HEK293 (cell line): ENCODE measurements at regions not wholly inside any gene's neighbourhood (a gene's known extent, or its start where the extent isn't known, plus 50 kb on each side); places are given as distances from the start of the nearest gene placed in this dataset.

Source experiments
- GFI1B ChIP-seq: fragments of 450-650 bp; formaldehyde crosslinking; IDR thresholded peaks from 2 replicates; pipeline ENCODE4 v1.5.1; 2016; ENCODE audit warnings: missing biosample characterization, missing genetic modification characterization
- HOXC10 ChIP-seq: sonication (generic); formaldehyde crosslinking; IDR thresholded peaks from 2 replicates; pipeline ENCODE4 v1.8.1; 2023; ENCODE audit warnings: mild to moderate bottlenecking, missing genetic modification reagents
- KLF10 ChIP-seq: fragments of 450-650 bp; IDR thresholded peaks from 2 replicates; pipeline ENCODE4 v1.5.1; 2018; ENCODE audit warnings: missing biosample characterization, mild to moderate bottlenecking, missing genetic modification characterization
- MEIS1 ChIP-seq: sonication (generic); formaldehyde crosslinking; IDR thresholded peaks from 2 replicates; pipeline ENCODE4 v1.8.1; 2022; ENCODE audit warnings: missing genetic modification reagents, mild to moderate bottlenecking, borderline replicate concordance
- MYNN ChIP-seq: fragments of 450-650 bp; formaldehyde crosslinking; IDR thresholded peaks from 2 replicates; pipeline ENCODE4 v1.5.1; 2016; ENCODE audit warnings: missing biosample characterization, missing genetic modification characterization, borderline replicate concordance
- SP2 ChIP-seq: fragments of 450-650 bp; formaldehyde crosslinking; IDR thresholded peaks from 2 replicates; pipeline ENCODE4 v1.5.1; 2016; ENCODE audit warnings: missing biosample characterization, missing genetic modification characterization
- TCF7L2 ChIP-seq: IDR thresholded peaks from 2 replicates; pipeline ENCODE4 v1.6.1; 2011; ENCODE audit warnings: low read depth, mild to moderate bottlenecking, inconsistent platforms, low read length, moderate library complexity, borderline replicate concordance
- YY1 ChIP-seq: fragments of 450-650 bp; formaldehyde crosslinking; IDR thresholded peaks from 2 replicates; pipeline ENCODE4 v1.5.1; 2018; ENCODE audit warnings: missing biosample characterization, missing genetic modification characterization
- ZBTB21 ChIP-seq: fragments of 450-650 bp; formaldehyde crosslinking; IDR thresholded peaks from 2 replicates; pipeline ENCODE4 v1.5.1; 2017; ENCODE audit warnings: missing biosample characterization, missing genetic modification characterization
- ZNF121 ChIP-seq: fragments of 450-650 bp; formaldehyde crosslinking; IDR thresholded peaks from 2 replicates; pipeline ENCODE4 v1.5.1; 2016; ENCODE audit warnings: missing biosample characterization, missing genetic modification characterization
- ZNF302 ChIP-seq: fragments of 450-650 bp; formaldehyde crosslinking; IDR thresholded peaks from 2 replicates; pipeline ENCODE4 v1.5.1; 2016; ENCODE audit warnings: missing biosample characterization, missing genetic modification characterization, low read depth
- TF ChIP-seq, protein P1 (sequence below): fragments of 450-650 bp; formaldehyde crosslinking; IDR thresholded peaks from 2 replicates; pipeline ENCODE4 v1.5.1; 2016; ENCODE audit warnings: missing biosample characterization, missing genetic modification characterization, low read depth
- TF ChIP-seq, protein P2 (sequence below): fragments of 450-650 bp; formaldehyde crosslinking; IDR thresholded peaks from 2 replicates; pipeline ENCODE4 v1.5.1; 2016; ENCODE audit warnings: missing biosample characterization, missing genetic modification characterization

DNA sequence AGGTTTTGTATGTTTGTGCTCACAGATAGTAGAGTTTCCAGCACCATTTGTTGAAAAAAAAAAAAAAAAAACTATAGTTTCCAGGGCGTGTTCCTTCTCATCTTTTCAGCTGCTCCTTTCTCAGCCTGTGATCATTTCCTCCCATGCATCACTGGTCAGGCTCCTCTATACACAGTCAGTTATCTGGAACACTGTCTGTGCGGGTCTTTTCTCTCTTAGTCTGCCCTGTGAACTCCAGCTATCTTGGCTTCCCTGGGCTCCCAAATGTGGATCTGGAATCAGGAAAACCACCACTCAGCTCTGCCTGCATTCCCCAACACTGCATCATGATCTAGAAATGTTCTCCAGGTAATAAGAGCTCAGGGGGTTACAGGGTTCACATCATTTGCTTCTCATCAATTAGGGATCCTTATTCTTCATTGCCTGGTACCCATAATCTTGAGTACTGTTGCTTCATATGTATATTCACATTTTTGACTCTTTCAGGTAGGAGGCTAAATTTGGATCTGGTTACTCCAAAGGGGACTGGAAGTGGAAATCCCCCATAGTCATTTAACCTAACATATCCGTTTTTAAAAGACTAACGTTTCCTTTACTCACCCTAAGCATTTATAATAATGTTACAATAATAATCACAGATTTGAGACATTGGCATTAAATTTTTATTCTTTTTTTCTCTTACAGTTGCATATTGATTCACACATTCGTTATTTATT, 221.8 kb upstream of the KLF3 start:
- no peak for TF ChIP-seq GFI1B
- TF ChIP-seq SP2 (tag by site-specific recombination): no peak
- no peak for TF ChIP-seq KLF10 (tag by site-specific recombination)
- no peak for TF ChIP-seq TCF7L2
- TF ChIP-seq MEIS1 (CRISPR knock-in tag): no peak
- TF ChIP-seq ZNF121 (tag by site-specific recombination): no peak
- TF ChIP-seq, protein P1, sequence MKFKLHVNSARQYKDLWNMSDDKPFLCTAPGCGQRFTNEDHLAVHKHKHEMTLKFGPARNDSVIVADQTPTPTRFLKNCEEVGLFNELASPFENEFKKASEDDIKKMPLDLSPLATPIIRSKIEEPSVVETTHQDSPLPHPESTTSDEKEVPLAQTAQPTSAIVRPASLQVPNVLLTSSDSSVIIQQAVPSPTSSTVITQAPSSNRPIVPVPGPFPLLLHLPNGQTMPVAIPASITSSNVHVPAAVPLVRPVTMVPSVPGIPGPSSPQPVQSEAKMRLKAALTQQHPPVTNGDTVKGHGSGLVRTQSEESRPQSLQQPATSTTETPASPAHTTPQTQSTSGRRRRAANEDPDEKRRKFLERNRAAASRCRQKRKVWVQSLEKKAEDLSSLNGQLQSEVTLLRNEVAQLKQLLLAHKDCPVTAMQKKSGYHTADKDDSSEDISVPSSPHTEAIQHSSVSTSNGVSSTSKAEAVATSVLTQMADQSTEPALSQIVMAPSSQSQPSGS: no peak
- no peak for TF ChIP-seq ZBTB21
- TF ChIP-seq ZNF302 (tag by site-specific recombination): no peak
- TF ChIP-seq, protein P2, sequence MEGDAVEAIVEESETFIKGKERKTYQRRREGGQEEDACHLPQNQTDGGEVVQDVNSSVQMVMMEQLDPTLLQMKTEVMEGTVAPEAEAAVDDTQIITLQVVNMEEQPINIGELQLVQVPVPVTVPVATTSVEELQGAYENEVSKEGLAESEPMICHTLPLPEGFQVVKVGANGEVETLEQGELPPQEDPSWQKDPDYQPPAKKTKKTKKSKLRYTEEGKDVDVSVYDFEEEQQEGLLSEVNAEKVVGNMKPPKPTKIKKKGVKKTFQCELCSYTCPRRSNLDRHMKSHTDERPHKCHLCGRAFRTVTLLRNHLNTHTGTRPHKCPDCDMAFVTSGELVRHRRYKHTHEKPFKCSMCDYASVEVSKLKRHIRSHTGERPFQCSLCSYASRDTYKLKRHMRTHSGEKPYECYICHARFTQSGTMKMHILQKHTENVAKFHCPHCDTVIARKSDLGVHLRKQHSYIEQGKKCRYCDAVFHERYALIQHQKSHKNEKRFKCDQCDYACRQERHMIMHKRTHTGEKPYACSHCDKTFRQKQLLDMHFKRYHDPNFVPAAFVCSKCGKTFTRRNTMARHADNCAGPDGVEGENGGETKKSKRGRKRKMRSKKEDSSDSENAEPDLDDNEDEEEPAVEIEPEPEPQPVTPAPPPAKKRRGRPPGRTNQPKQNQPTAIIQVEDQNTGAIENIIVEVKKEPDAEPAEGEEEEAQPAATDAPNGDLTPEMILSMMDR (tag by site-specific recombination): no peak
- no peak for TF ChIP-seq MYNN
- no peak for TF ChIP-seq HOXC10 (CRISPR knock-in tag)
- TF ChIP-seq YY1 (tag by site-specific recombination): no peak
